ENCODE measurements at regions not wholly inside any gene's neighbourhood (a gene's known extent, or its start where the extent isn't known, plus 50 kb on each side); places are given as distances from the start of the nearest gene placed in this dataset.

GRCh38 chr3:178193846-178194245, 342.4 kb upstream of the KCNMB2 start:
- Histone ChIP-seq H3K36me3 (no peaks in the 10 kb centered on the region), H3K27me3 (no peaks in the 10 kb centered on the region), H3K4me1 (no peaks in the 10 kb centered on the region), H3K27ac (no peak overlapping the region), H3K9me3 (no peaks in the 10 kb centered on the region), H3K4me3 (no peak overlapping the region)
- TF ChIP-seq POLR2A (IDR thresholded peaks at IDR 0.05) (no peak), CTCF (IDR thresholded peaks at IDR 0.05) (no peak)
- DNase-seq (no peak), ATAC-seq (no peak)
- WGBS (ENCODE audit: insufficient coverage, low coverage, low lambda C conversion rate, missing lambda C conversion rate), result 17% methylated on average over 1 of the region's 1 CpG
- intact Hi-C loops (cut with DNase I), result no loop called here

- TF ChIP-seq CTCF (IDR thresholded peaks at IDR 0.05) (no peak), POLR2A (IDR thresholded peaks at IDR 0.05) (no peak)
- intact Hi-C loops (cut with DNase I), result no loop called here
- Histone ChIP-seq H3K9me3 (no peaks in the 10 kb centered on the region), H3K4me3 (no peak overlapping the region), H3K36me3 (no peaks in the 10 kb centered on the region), H3K27me3 (no peaks in the 10 kb centered on the region), H3K27ac (no peak overlapping the region), H3K4me1 (no peaks in the 10 kb centered on the region)
- ATAC-seq, result no peak
- DNase-seq, result no peak
- WGBS (ENCODE audit: insufficient coverage, low coverage, low lambda C conversion rate, missing lambda C conversion rate), result 53% methylated on average over 4 of the region's 4 CpGs
Observed at GRCh38 chr3:178194539-178194938, 341.7 kb upstream of the KCNMB2 start.

GRCh38 chr3:178195824-178196223, 340.4 kb upstream of the KCNMB2 start:
- Histone ChIP-seq H3K27me3 (no peaks in the 10 kb centered on the region), H3K27ac (no peak overlapping the region), H3K36me3 (no peaks in the 10 kb centered on the region), H3K4me3 (no peak overlapping the region), H3K4me1 (no peaks in the 10 kb centered on the region), H3K9me3 (no peaks in the 10 kb centered on the region)
- ATAC-seq, result no peak
- DNase-seq, result no peak
- intact Hi-C loops (cut with DNase I), result no loop called here
- 55% methylated on average over 2 of the region's 2 CpGs for WGBS (ENCODE audit: insufficient coverage, low coverage, low lambda C conversion rate, missing lambda C conversion rate)
- no peak for TF ChIP-seq POLR2A (IDR thresholded peaks at IDR 0.05)
- no peak for TF ChIP-seq CTCF (IDR thresholded peaks at IDR 0.05)

GRCh38 chr3:178198329-178198728, 337.9 kb upstream of the KCNMB2 start:
- DNase-seq (no peak), ATAC-seq (no peak)
- H3K27ac ChIP-seq, result no peak overlapping the region
- H3K27me3 ChIP-seq, result no peaks in the 10 kb centered on the region
- intact Hi-C loops (cut with DNase I), result no loop called here
- H3K4me3 ChIP-seq, result no peak overlapping the region
- no peaks in the 10 kb centered on the region for H3K4me1 ChIP-seq
- H3K9me3 ChIP-seq, result no peaks in the 10 kb centered on the region
- H3K36me3 ChIP-seq, result no peaks in the 10 kb centered on the region
- TF ChIP-seq CTCF (IDR thresholded peaks at IDR 0.05) (no peak), POLR2A (IDR thresholded peaks at IDR 0.05) (no peak)
- 73% methylated on average over 1 of the region's 1 CpG for WGBS (ENCODE audit: insufficient coverage, low coverage, low lambda C conversion rate, missing lambda C conversion rate)

- no peaks in the 10 kb centered on the region for H3K9me3 ChIP-seq
- WGBS (ENCODE audit: insufficient coverage, low coverage, low lambda C conversion rate, missing lambda C conversion rate), result 78% methylated on average over 3 of the region's 5 CpGs
- no peak overlapping the region for H3K27ac ChIP-seq
- ATAC-seq (no peak), DNase-seq (no peak)
- intact Hi-C loops (cut with DNase I), result no loop called here
- H3K27me3 ChIP-seq, result no peaks in the 10 kb centered on the region
- H3K36me3 ChIP-seq, result no peaks in the 10 kb centered on the region
- no peak overlapping the region for H3K4me3 ChIP-seq
- no peak for TF ChIP-seq POLR2A (IDR thresholded peaks at IDR 0.05)
- TF ChIP-seq CTCF (IDR thresholded peaks at IDR 0.05), result no peak
- H3K4me1 ChIP-seq, result no peaks in the 10 kb centered on the region
Observed at GRCh38 chr3:178200316-178200715, 335.9 kb upstream of the KCNMB2 start.
